T-cell (primary cell): ENCODE measurements at regions not wholly inside any gene's neighbourhood (a gene's known extent, or its start where the extent isn't known, plus 50 kb on each side); places are given as distances from the start of the nearest gene placed in this dataset.

Experiments
- ATAC-seq, 4 experiments: fragments of 200-7000 bp in 3 of 4; fragments of 150-1000 bp in 1 of 4; cut with Tn5 transposase; replicated peaks in 1 of 4; 1 replicate in 3 of 4; 2 replicates in 1 of 4; pipeline ENCODE4 v1.10.0; 2021; ENCODE audit warnings: moderate library complexity in 3 of 4, mild to moderate bottlenecking in 2 of 4, moderate number of reproducible peaks in 1 of 4
- CTCF ChIA-PET, 2 donors: fragments of 300-600 bp; sonication (Branson Sonifier 250); formaldehyde crosslinking; loops; one replicate each; lab custom pipeline; 2022; ENCODE audit warnings: antibody characterized with exemption in 2 of 2; lab: Charles Lee
- POLR2A ChIA-PET, 2 donors: fragments of 300-600 bp; sonication (Branson Sonifier 250); formaldehyde crosslinking; loops; one replicate each; lab custom pipeline; 2022; ENCODE audit warnings: antibody characterized with exemption in 2 of 2; lab: Charles Lee
- DNase-seq, 35 experiments: peaks; one replicate each; pipeline versions ENCODE4 v3.0.0 to v3.0.0-alpha.2; 2013 to 2023
- H3K27ac ChIP-seq: one replicate; pipeline ENCODE4 v1.5.1; 2013; ENCODE audit warnings: low read length
- H3K27me3 ChIP-seq, 2 experiments: replicated peaks in 1 of 2; 1 replicate in 1 of 2; 2 replicates in 1 of 2; pipeline versions ENCODE4 v1.6.1 to v1.7.0; 2013; ENCODE audit warnings: low read length in 1 of 2, mixed read lengths in 1 of 2; ENCODE audit not compliant: control insufficient read depth in 2 of 2, insufficient read depth in 2 of 2; ENCODE audit errors: extremely low read depth in 1 of 2
- H3K36me3 ChIP-seq, 2 donors: 1 replicate in 1 of 2; 2 replicates in 1 of 2; pipeline versions ENCODE4 v1.6.1 to v1.7.0; 2013; ENCODE audit warnings: low read length in 1 of 2; ENCODE audit not compliant: control insufficient read depth in 2 of 2, insufficient read depth in 1 of 2; ENCODE audit errors: extremely low read depth in 1 of 2
- H3K4me1 ChIP-seq, 2 experiments: 1 replicate in 1 of 2; 2 replicates in 1 of 2; pipeline versions ENCODE4 v1.6.1 to v1.7.0; 2013; ENCODE audit warnings: low read length in 2 of 2, mixed read lengths in 1 of 2; ENCODE audit not compliant: insufficient read depth in 2 of 2, control insufficient read depth in 1 of 2; ENCODE audit errors: extremely low read depth in 1 of 2
- H3K4me3 ChIP-seq, 2 donors: 1 replicate in 1 of 2; 2 replicates in 1 of 2; pipeline versions ENCODE4 v1.5.1 to v1.7.0; 2013; ENCODE audit warnings: mild to moderate bottlenecking in 2 of 2, low read length in 1 of 2, moderate library complexity in 1 of 2; ENCODE audit not compliant: control insufficient read depth in 1 of 2; ENCODE audit errors: extremely low read depth in 1 of 2
- H3K9me3 ChIP-seq: 2 replicates; pipeline ENCODE4 v1.7.0; 2013
- H3K27ac Mint-ChIP-seq, 2 donors: one replicate each; pipeline ENCODE4 v1.8.0; 2020 to 2021; ENCODE audit warnings: mild to moderate bottlenecking in 2 of 2, mixed read lengths in 2 of 2
- H3K27me3 Mint-ChIP-seq, 2 donors: one replicate each; pipeline ENCODE4 v1.8.0; 2021 to 2022; ENCODE audit warnings: mixed read lengths in 2 of 2
- H3K36me3 Mint-ChIP-seq: one replicate; pipeline ENCODE4 v1.8.0; 2021; ENCODE audit warnings: mixed read lengths
- H3K4me1 Mint-ChIP-seq, 3 donors: one replicate each; pipeline ENCODE4 v1.8.0; 2020 to 2022; ENCODE audit warnings: mixed read lengths in 3 of 3, mild to moderate bottlenecking in 1 of 3
- H3K4me3 Mint-ChIP-seq, 3 donors: one replicate each; pipeline ENCODE4 v1.8.0; 2020 to 2022; ENCODE audit warnings: mild to moderate bottlenecking in 3 of 3, mixed read lengths in 3 of 3, moderate library complexity in 3 of 3
- H3K9me3 Mint-ChIP-seq, 3 donors: one replicate each; pipeline ENCODE4 v1.8.0; 2020 to 2022; ENCODE audit warnings: mixed read lengths in 3 of 3
- WGBS: methylation state at CpG from one replicate; pipeline ENCODE4 v1.1.5; 2013; ENCODE audit warnings: missing lambda C conversion rate; ENCODE audit not compliant: insufficient coverage; 5-methylcytosine and 5-hydroxymethylcytosine counted together

DNA sequence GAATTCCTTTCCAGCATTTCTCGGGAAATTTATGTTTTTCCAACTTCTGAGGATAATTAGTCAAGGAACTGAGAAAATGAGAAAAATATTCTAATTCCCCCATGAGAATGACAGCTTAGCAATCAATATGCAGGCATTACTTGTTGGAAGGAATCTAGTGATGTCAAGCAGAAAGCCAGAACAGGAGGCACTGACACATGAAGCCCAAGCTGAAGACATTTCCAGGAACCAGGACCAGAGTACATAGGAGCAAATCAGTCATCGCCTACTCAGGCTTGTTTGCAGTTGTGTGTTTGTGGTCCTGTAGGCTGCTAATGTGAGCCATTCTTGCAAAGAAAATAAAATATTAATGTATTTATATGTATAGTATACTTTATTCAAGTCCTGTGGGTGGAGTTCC lies 89.7 kb downstream of the SALL1 start:
- no peak for DNase-seq
- Mint-ChIP-seq H3K9me3 (no peaks in the 10 kb centered on the region), H3K4me1 (no peaks in the 10 kb centered on the region), H3K36me3 (no peaks in the 10 kb centered on the region), H3K27me3 (peaks cover 7 to 13% of the 10 kb centered on the region in 2 donors), H3K4me3 (no peak overlapping the region), H3K27ac (no peak overlapping the region)
- Histone ChIP-seq H3K36me3 (no peaks in the 10 kb centered on the region), H3K27ac (no peak overlapping the region), H3K27me3 (peaks cover 0 to 2% of the 10 kb centered on the region in 2 experiments), H3K9me3 (no peaks in the 10 kb centered on the region), H3K4me3 (no peak overlapping the region), H3K4me1 (no peaks in the 10 kb centered on the region)
- POLR2A ChIA-PET = no interaction called here
- 100% methylated on average over 1 of the region's 2 CpGs for WGBS
- CTCF ChIA-PET = no interaction called here
- ATAC-seq = no peak

DNA sequence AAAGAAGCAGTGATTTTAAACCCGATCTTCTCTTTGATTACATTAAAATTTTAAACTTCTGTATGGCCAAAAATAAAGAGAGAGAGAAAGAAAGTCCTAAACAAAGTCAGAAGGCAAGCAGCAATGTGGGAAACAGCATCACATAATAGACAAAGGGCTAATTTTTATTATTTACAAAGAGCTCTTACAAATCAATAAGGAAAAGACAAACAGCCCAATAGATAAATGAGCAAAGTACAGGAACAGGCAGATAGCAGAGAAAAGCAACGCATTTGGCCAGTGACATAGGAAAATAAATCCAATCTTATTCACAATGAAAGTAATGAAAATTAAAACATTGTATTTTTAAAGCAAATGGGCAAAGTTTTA lies 93.1 kb downstream of the SALL1 start:
- H3K9me3 Mint-ChIP-seq = peaks cover 0 to 7% (median 3%) of the 10 kb centered on the region in 3 donors
- no peak overlapping the region for H3K27ac ChIP-seq
- no peaks in the 10 kb centered on the region for H3K36me3 ChIP-seq
- WGBS = no CpG with 5 or more reads among the region's 2 CpGs
- H3K36me3 Mint-ChIP-seq = no peaks in the 10 kb centered on the region
- ChIA-PET CTCF (no interaction called here), POLR2A (interaction anchor here in 1 of 2 donors (0.7 kb wide), 1 partner anchor 1930 kb away, joined by 3 read pairs; no protein-coding TSS in a partner anchor)
- H3K27me3 ChIP-seq = peaks cover 0 to 7% of the 10 kb centered on the region in 2 experiments
- no peak overlapping the region for H3K4me3 Mint-ChIP-seq
- no peaks in the 10 kb centered on the region for H3K9me3 ChIP-seq
- no peaks in the 10 kb centered on the region for H3K4me1 ChIP-seq
- ATAC-seq (no peak), DNase-seq (no peak)
- peaks cover 19 to 26% of the 10 kb centered on the region in 2 donors for H3K27me3 Mint-ChIP-seq
- H3K27ac Mint-ChIP-seq = no peak overlapping the region
- H3K4me1 Mint-ChIP-seq = no peaks in the 10 kb centered on the region
- no peak overlapping the region for H3K4me3 ChIP-seq

GRCh38 chr16:51057102-51057793 lies 93.8 kb downstream of the SALL1 start:
- Histone ChIP-seq H3K9me3 (no peaks in the 10 kb centered on the region), H3K27me3 (peaks cover 0 to 7% of the 10 kb centered on the region in 2 experiments), H3K4me1 (no peaks in the 10 kb centered on the region), H3K36me3 (no peaks in the 10 kb centered on the region), H3K27ac (no peak overlapping the region), H3K4me3 (no peak overlapping the region)
- H3K27me3 Mint-ChIP-seq = peaks cover 19 to 26% of the 10 kb centered on the region in 2 donors
- no peak for ATAC-seq
- 20% methylated on average over 1 of the region's 8 CpGs for WGBS
- no peak overlapping the region for H3K4me3 Mint-ChIP-seq
- no peaks in the 10 kb centered on the region for H3K36me3 Mint-ChIP-seq
- H3K27ac Mint-ChIP-seq = no peak overlapping the region
- ChIA-PET CTCF (no interaction called here), POLR2A (no interaction called here)
- H3K4me1 Mint-ChIP-seq = no peaks in the 10 kb centered on the region
- peaks cover 0 to 7% (median 3%) of the 10 kb centered on the region in 3 donors for H3K9me3 Mint-ChIP-seq
- DNase-seq = no peak

DNA sequence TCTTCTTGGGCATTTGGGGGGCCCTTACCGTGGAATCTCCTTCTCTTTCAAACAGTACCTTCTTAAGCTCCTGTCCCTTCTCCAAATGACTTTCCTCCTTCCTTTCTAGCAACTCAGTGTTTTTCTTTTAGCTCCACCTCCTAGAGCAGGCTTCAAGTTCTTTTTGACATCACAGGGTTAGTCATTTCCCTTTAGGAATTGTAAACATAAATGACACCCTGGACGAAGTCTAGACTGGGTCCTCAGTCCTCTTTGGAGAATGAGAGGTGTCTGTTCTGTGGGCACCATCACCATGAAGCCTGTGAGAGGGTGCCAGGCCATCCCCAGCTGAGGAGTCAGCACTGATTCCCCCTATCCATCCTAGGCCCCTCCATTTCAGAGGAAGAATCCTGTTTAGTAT lies 94.7 kb downstream of the SALL1 start:
- DNase-seq = no peak
- POLR2A ChIA-PET = no interaction called here
- H3K4me3 ChIP-seq = no peak overlapping the region
- CTCF ChIA-PET = no interaction called here
- H3K4me1 Mint-ChIP-seq = no peaks in the 10 kb centered on the region
- no peaks in the 10 kb centered on the region for H3K36me3 Mint-ChIP-seq
- H3K27ac Mint-ChIP-seq = no peak overlapping the region
- ATAC-seq = no peak
- H3K4me3 Mint-ChIP-seq = no peak overlapping the region
- peaks cover 0 to 7% (median 3%) of the 10 kb centered on the region in 3 donors for H3K9me3 Mint-ChIP-seq
- H3K27me3 Mint-ChIP-seq = peaks cover 19 to 26% of the 10 kb centered on the region in 2 donors
- WGBS = 60% methylated on average over 1 of the region's 2 CpGs
- peaks cover 0 to 7% of the 10 kb centered on the region in 2 experiments for H3K27me3 ChIP-seq
- no peak overlapping the region for H3K27ac ChIP-seq
- H3K4me1 ChIP-seq = no peaks in the 10 kb centered on the region
- no peaks in the 10 kb centered on the region for H3K36me3 ChIP-seq
- no peaks in the 10 kb centered on the region for H3K9me3 ChIP-seq

- peaks cover 19 to 26% of the 10 kb centered on the region in 2 donors for H3K27me3 Mint-ChIP-seq
- CTCF ChIA-PET = no interaction called here
Measured at GRCh38 chr16:51055434-51055833, 95.6 kb downstream of the SALL1 start.

GRCh38 chr16:51053775-51054174 lies 97.3 kb downstream of the SALL1 start:
- ATAC-seq (no peak), DNase-seq (no peak)
- WGBS = 60% methylated on average over 2 of the region's 2 CpGs
- Mint-ChIP-seq H3K36me3 (no peaks in the 10 kb centered on the region), H3K27me3 (peaks cover 16 to 27% of the 10 kb centered on the region in 2 donors), H3K9me3 (peaks cover 0 to 10% (median 3%) of the 10 kb centered on the region in 3 donors), H3K27ac (no peak overlapping the region), H3K4me1 (no peaks in the 10 kb centered on the region), H3K4me3 (no peak overlapping the region)
- Histone ChIP-seq H3K27ac (no peak overlapping the region), H3K36me3 (no peaks in the 10 kb centered on the region), H3K9me3 (no peaks in the 10 kb centered on the region), H3K27me3 (peaks cover 0 to 7% of the 10 kb centered on the region in 2 experiments), H3K4me3 (no peak overlapping the region), H3K4me1 (no peaks in the 10 kb centered on the region)
- POLR2A ChIA-PET = no interaction called here
- CTCF ChIA-PET = no interaction called here

More at GRCh38 chr16:51055434-51055833, 95.6 kb downstream of the SALL1 start:
- Mint-ChIP-seq H3K4me1 (no peaks in the 10 kb centered on the region), H3K9me3 (peaks cover 0 to 7% (median 3%) of the 10 kb centered on the region in 3 donors), H3K4me3 (no peak overlapping the region), H3K36me3 (no peaks in the 10 kb centered on the region), H3K27ac (no peak overlapping the region)
- H3K27ac ChIP-seq = no peak overlapping the region
- POLR2A ChIA-PET = no interaction called here
- H3K4me1 ChIP-seq = no peaks in the 10 kb centered on the region
- no peaks in the 10 kb centered on the region for H3K36me3 ChIP-seq
- H3K9me3 ChIP-seq = no peaks in the 10 kb centered on the region
- peaks cover 0 to 7% of the 10 kb centered on the region in 2 experiments for H3K27me3 ChIP-seq
- no peak for DNase-seq
- H3K4me3 ChIP-seq = no peak overlapping the region
- ATAC-seq = no peak
- 85% methylated on average over 7 of the region's 9 CpGs for WGBS
